ENCODE measurements at regions not wholly inside any gene's neighbourhood (a gene's known extent, or its start where the extent isn't known, plus 50 kb on each side); places are given as distances from the start of the nearest gene placed in this dataset.
A peak's percentile ranks its signal among the peaks of the same experiment; 100 is the strongest.

GRCh38 chr11:116182356-116182966, 590.3 kb downstream of the BUD13 start:
- DNase-seq (ENCODE audit: low spot score): no peak

GRCh38 chr11:116180806-116181600, 591.8 kb downstream of the BUD13 start:
- DNase-seq (ENCODE audit: low spot score): no peak

GRCh38 chr11:116179401-116179800, 593.4 kb downstream of the BUD13 start:
- no peak for DNase-seq (ENCODE audit: low spot score)

GRCh38 chr11:116177521-116178210, 595.1 kb downstream of the BUD13 start:
- DNase-seq (ENCODE audit: low spot score): no peak

- DNase-seq (ENCODE audit: low spot score): no peak
Measured at GRCh38 chr11:116176484-116177005, 596.2 kb downstream of the BUD13 start.

- DNase-seq (ENCODE audit: low spot score): peak; percentile 49
Measured at GRCh38 chr11:116175707-116176106, 597.1 kb downstream of the BUD13 start.

GRCh38 chr11:116173941-116174911, 598.6 kb downstream of the BUD13 start:
- peak; percentile 80 for DNase-seq (ENCODE audit: low spot score)

- peak; percentile 11 for DNase-seq (ENCODE audit: low spot score)
Measured at GRCh38 chr11:116173506-116173905, 599.3 kb downstream of the BUD13 start.

- peak; percentile 9 for DNase-seq (ENCODE audit: low spot score)
Measured at GRCh38 chr11:116172851-116173250, 599.9 kb downstream of the BUD13 start.

GRCh38 chr11:116172156-116172555, 600.6 kb downstream of the BUD13 start:
- DNase-seq (ENCODE audit: low spot score): peak; percentile 2

GRCh38 chr11:116171271-116172140, 601.3 kb downstream of the BUD13 start:
- peak; percentile 13 for DNase-seq (ENCODE audit: low spot score)

- peak; percentile 74 for DNase-seq (ENCODE audit: low spot score)
Measured at GRCh38 chr11:116170526-116171120, 602.2 kb downstream of the BUD13 start.

- no peak for DNase-seq (ENCODE audit: low spot score)
Measured at GRCh38 chr11:116169776-116170175, 603.0 kb downstream of the BUD13 start.

GRCh38 chr11:116168459-116168787, 604.4 kb downstream of the BUD13 start:
- no peak for DNase-seq (ENCODE audit: low spot score)

- DNase-seq (ENCODE audit: low spot score): peak; percentile 9
Measured at GRCh38 chr11:116167706-116168458, 604.9 kb downstream of the BUD13 start.

GRCh38 chr11:116166573-116167465, 606.0 kb downstream of the BUD13 start:
- peak; percentile 1 for DNase-seq (ENCODE audit: low spot score)

GRCh38 chr11:116164843-116165242, 607.9 kb downstream of the BUD13 start:
- DNase-seq (ENCODE audit: low spot score): no peak

GRCh38 chr11:116162886-116163230, 609.9 kb downstream of the BUD13 start:
- DNase-seq (ENCODE audit: low spot score): peak; percentile 4
